ENCODE measurements at regions not wholly inside any gene's neighbourhood (a gene's known extent, or its start where the extent isn't known, plus 50 kb on each side); places are given as distances from the start of the nearest gene placed in this dataset.

DNA sequence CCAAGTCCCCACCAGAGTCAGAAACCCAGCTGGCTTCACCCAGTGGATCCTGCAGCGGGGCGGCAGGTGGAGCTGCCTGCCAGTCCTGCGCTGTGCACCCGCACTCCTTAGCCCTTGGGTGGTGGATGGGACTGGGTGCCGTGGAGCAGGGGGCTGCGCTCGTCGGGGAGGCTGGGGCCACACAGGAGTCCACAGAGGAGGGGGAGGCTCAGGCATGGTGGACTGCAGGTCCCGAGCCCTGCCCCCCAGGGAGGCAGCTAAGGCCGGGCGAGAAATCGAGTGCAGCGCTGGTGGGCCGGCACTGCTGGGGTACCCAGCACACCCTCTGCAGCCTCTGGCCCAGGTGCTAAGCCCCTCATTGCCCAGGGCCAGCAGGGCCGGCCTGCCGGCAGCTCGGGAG lies 144.6 kb upstream of the MGAT5 start:
- no peak for TF ChIP-seq HDGF (IDR thresholded peaks at IDR 0.05)
- no peak for TF ChIP-seq NFIC (IDR thresholded peaks at IDR 0.05; ENCODE audit: low read depth, low read length)
- TF ChIP-seq EZH2 (IDR thresholded peaks at IDR 0.05; ENCODE audit: borderline replicate concordance, control insufficient read depth, low read depth, low read length), result no peak
- TF ChIP-seq CEBPB (IDR thresholded peaks at IDR 0.05; ENCODE audit: borderline replicate concordance in 1 of 2, low read depth in 2 of 2, low read length in 2 of 2), result no peak
- TF ChIP-seq FOXK2 (IDR thresholded peaks at IDR 0.05), result no peak
- TF ChIP-seq POLR2AphosphoS2 (IDR thresholded peaks at IDR 0.05; ENCODE audit: low read depth, low read length), result no peak

Measured in GM12878 (cell line).